HG02610 (cell line): ENCODE measurements at regions not wholly inside any gene's neighbourhood (a gene's known extent, or its start where the extent isn't known, plus 50 kb on each side); places are given as distances from the start of the nearest gene placed in this dataset.

ENCODE experiments used
- ATAC-seq: cut with Tn5 transposase; IDR thresholded peaks from one replicate; pipeline ENCODE4 v1.9.1; 2021; ENCODE audit warnings: mild to moderate bottlenecking, moderate library complexity; ENCODE audit not compliant: unreplicated experiment

GRCh38 chr4:56757821-56758411 is 63.6 kb downstream of the SPINK2 start:
- peak; percentile 98 for ATAC-seq

- peak; percentile 40 for ATAC-seq
Measured at GRCh38 chr4:56757261-56757746, 64.2 kb downstream of the SPINK2 start.

GRCh38 chr4:56755901-56756300 is 65.6 kb downstream of the SPINK2 start:
- no peak for ATAC-seq

- no peak for ATAC-seq
Measured at GRCh38 chr4:56752985-56753384, 68.5 kb downstream of the SPINK2 start.

GRCh38 chr4:56750231-56750630 is 69.1 kb upstream of the HOPX start:
- ATAC-seq, result no peak

- ATAC-seq, result no peak
Measured at GRCh38 chr4:56748271-56748670, 67.2 kb upstream of the HOPX start.

GRCh38 chr4:56746639-56747038 is 65.5 kb upstream of the HOPX start:
- ATAC-seq, result no peak

GRCh38 chr4:56745042-56745441 is 63.9 kb upstream of the HOPX start:
- no peak for ATAC-seq

- no peak for ATAC-seq
Measured at GRCh38 chr4:56744030-56744429, 62.9 kb upstream of the HOPX start.

GRCh38 chr4:56743550-56743949 is 62.5 kb upstream of the HOPX start:
- no peak for ATAC-seq

GRCh38 chr4:56742080-56742871 is 61.2 kb upstream of the HOPX start:
- ATAC-seq, result no peak

- no peak for ATAC-seq
Measured at GRCh38 chr4:56741595-56741994, 60.5 kb upstream of the HOPX start.

GRCh38 chr4:56739066-56739777 is 58.1 kb upstream of the HOPX start:
- no peak for ATAC-seq

GRCh38 chr4:56737666-56738065 is 56.6 kb upstream of the HOPX start:
- ATAC-seq, result no peak

GRCh38 chr4:56733352-56733751 is 52.3 kb upstream of the HOPX start:
- no peak for ATAC-seq

GRCh38 chr4:56732301-56732700 is 51.2 kb upstream of the HOPX start:
- ATAC-seq, result no peak

- no peak for ATAC-seq
Measured at GRCh38 chr4:56731857-56732256, 50.8 kb upstream of the HOPX start.
